GM20000 (cell line): ENCODE measurements at regions not wholly inside any gene's neighbourhood (a gene's known extent, or its start where the extent isn't known, plus 50 kb on each side); places are given as distances from the start of the nearest gene placed in this dataset.

Source experiments
- DNase-seq: peaks from one replicate; pipeline ENCODE4 v3.0.0; 2012; ENCODE audit warnings: low spot score
- CTCF ChIP-seq: IDR thresholded peaks from 2 replicates; pipeline ENCODE4 v1.5.1; 2012; ENCODE audit warnings: mild to moderate bottlenecking, control low read depth; ENCODE audit errors: extremely low read depth, missing control alignments

GRCh38 chr13:73872397-73872796, 261.8 kb downstream of the KLF12 start:
- no peak for TF ChIP-seq CTCF
- no peak for DNase-seq

DNA sequence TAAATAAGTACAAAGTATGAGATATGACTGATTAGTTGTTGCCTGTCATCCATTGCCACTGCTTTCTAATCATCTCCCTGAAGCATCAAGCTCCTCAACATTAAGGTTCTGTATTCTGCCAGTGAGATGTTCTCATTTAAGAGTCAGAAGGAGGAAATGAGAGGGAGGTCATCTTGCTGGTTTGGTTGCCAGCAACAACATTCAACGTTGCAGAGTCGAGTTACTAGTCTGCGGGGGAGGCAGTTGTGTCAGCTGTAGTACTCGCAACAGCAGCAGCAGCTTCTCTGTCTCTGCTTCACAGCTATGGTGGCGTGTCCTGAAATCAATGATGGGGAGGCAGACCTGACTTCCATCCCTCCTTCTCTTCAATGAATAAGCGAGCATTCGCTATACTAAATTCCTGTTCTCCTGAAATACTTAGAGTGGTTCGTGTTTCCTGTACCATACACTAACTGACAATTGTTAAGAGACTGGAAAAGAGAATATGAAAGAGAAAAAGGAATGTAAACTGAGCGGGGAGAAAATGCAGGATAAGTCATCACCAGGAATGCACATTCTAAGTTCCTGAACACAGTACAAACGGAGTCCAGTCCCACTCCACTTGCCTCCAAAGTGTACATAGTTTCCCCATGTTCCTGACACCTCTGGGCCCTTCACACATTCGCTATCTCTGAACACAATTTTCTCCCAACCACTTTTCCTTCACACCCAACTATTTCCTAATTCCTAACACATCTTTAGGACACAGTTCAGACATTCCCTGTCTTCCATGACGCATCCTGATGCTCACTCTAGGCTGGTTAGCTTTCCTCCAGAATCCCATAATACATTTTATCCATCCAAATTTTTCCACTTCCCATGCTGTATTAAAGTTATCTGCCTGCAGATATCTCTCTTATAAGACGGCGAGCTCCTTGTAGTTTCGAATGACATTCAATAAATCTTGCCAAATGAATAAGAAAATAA, 263.0 kb downstream of the KLF12 start:
- TF ChIP-seq CTCF, result no peak
- no peak for DNase-seq

DNA sequence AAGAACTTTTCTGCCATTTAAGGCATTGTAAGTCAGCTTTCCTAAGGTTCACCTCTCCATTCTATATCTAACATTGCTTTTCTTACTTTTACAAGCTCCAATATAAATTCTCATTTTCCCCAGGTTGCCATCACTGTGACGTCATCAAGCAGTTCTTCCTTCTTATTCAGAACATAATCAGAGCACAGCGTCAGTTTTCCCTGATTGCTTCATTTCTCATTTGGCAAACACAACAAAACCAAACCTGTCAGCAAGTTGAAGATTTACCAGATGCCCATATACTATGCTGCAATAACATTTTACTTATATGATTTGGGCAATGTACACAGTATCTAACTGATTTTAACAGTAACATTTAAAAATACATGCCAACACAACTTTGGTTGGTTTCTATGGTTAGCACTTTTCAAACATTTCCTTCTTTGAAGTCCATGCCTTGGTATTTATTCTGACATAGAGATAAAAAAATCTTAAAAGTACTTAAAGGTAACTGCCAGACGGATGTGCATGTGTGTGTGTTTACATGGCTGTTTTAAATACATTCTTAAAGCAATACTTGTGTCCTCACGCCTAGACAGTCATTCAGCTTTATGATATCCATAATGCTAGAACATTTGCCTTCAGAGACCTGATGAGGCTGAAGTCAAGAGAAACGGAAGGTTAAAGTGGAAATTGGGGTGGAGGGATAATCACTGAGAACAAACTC, 264.0 kb downstream of the KLF12 start:
- DNase-seq, result no peak
- TF ChIP-seq CTCF, result no peak

- no peak for TF ChIP-seq CTCF
- DNase-seq, result no peak
Measured at GRCh38 chr13:73865027-73865426, 269.2 kb downstream of the KLF12 start.

- TF ChIP-seq CTCF, result no peak
- DNase-seq, result no peak
Measured at GRCh38 chr13:73861136-73861535, 273.1 kb downstream of the KLF12 start.

DNA sequence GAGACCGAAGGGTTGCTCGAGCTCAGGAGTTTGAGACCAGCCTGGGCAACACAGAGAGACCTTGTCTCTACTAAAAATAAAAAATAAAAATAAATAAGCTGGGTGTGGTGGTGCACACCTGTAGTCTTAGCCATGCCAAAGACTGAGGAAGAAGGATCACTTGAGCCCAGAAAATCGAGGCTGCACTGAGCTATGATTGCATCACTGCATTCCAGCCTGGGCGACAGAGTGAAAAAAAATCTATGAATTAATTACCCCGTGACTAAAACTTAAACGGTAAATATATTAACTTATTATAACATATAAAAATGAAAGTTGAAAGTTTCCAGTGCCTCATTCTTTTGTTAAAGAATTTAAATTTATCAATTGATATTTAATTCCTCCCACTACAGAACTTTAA, 273.7 kb downstream of the KLF12 start:
- TF ChIP-seq CTCF, result no peak
- DNase-seq, result no peak

- no peak for TF ChIP-seq CTCF
- DNase-seq, result no peak
Measured at GRCh38 chr13:73859841-73860240, 274.4 kb downstream of the KLF12 start.
